OCI-LY3 (cell line): ENCODE measurements at regions not wholly inside any gene's neighbourhood (a gene's known extent, or its start where the extent isn't known, plus 50 kb on each side); places are given as distances from the start of the nearest gene placed in this dataset.

Experiments used
- CTCF ChIP-seq: fragments of 200-600, 300-600 bp; sonication (generic); IDR thresholded peaks from 2 replicates; pipeline ENCODE4 v1.5.1; 2014; ENCODE audit warnings: antibody characterized with exemption, low read length, low read depth
- EZH2phosphoT487 ChIP-seq: fragments of 200-600 bp; shearing (Covaris generic); IDR thresholded peaks from 2 replicates; pipeline ENCODE4 v1.6.1; 2018; ENCODE audit warnings: antibody characterized with exemption, mixed run types, low read depth

GRCh38 chr9:96139592-96140295 lies 162.2 kb downstream of the HSD17B3 start:
- TF ChIP-seq CTCF: no peak
- TF ChIP-seq EZH2phosphoT487: no peak
